Mesodermal cell (in vitro differentiated cells): ENCODE measurements at regions not wholly inside any gene's neighbourhood (a gene's known extent, or its start where the extent isn't known, plus 50 kb on each side); places are given as distances from the start of the nearest gene placed in this dataset.
"Not testable (repeated sequence)": the region's sequence is repeated elsewhere in the genome, so short reads cannot be mapped to it uniquely, and the experiment has no call there.

ENCODE experiments used
- H3K27ac ChIP-seq: 2 replicates; pipeline ENCODE4 v1.7.0; 2013; ENCODE audit warnings: mild to moderate bottlenecking, low read depth, low read length, moderate library complexity; ENCODE audit not compliant: severe bottlenecking
- H3K36me3 ChIP-seq: 2 replicates; pipeline ENCODE4 v1.7.1; 2013; ENCODE audit warnings: mild to moderate bottlenecking, low read length, moderate library complexity; ENCODE audit not compliant: control insufficient read depth, insufficient read depth
- H3K4me1 ChIP-seq: one replicate; pipeline ENCODE4 v1.7.1; 2013; ENCODE audit warnings: mild to moderate bottlenecking, low read length; ENCODE audit not compliant: insufficient read depth, control insufficient read depth, poor library complexity, severe bottlenecking
- H3K4me3 ChIP-seq: 2 replicates; pipeline ENCODE4 v1.7.0; 2013; ENCODE audit warnings: low read length, control low read depth, mild to moderate bottlenecking; ENCODE audit not compliant: insufficient read depth, poor library complexity, severe bottlenecking; ENCODE audit errors: extremely low read depth
- H3K9me3 ChIP-seq: 2 replicates; pipeline ENCODE4 v1.7.1; 2013; ENCODE audit warnings: mild to moderate bottlenecking, low read length, moderate library complexity; ENCODE audit not compliant: control insufficient read depth
- WGBS, 2 experiments: methylation state at CpG; one replicate each; pipeline ENCODE4 v1.1.5; 2013; ENCODE audit warnings: missing lambda C conversion rate in 2 of 2; ENCODE audit not compliant: insufficient coverage in 2 of 2; 5-methylcytosine and 5-hydroxymethylcytosine counted together

- WGBS, 2 experiments: 3 to 6% methylated on average over 4 to 5 of the region's 8 CpGs
- not testable (repeated sequence) for H3K36me3 ChIP-seq, H3K27ac ChIP-seq, H3K4me1 ChIP-seq, H3K9me3 ChIP-seq, H3K4me3 ChIP-seq
Measured at GRCh38 chr7:49100908-49101740, 176.8 kb downstream of the CDC14C start.

DNA sequence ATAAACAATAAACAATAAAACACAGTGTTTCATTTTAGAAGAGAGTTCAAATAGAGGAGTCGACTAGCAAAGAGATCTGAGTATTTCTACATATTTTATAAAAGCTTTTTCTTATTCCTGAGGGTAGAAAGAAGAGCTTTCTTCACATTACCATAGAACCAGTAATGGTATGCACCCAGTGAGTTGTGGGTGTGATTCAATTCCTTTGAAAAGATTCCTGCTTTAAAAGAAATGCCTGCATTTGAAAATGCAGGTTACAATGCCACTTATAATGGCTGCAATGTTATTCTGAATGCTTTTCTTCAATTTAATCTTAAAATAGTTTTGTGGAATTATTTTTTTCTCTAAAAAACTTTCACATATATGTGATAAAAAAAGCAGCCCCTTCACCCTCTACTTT is 178.1 kb downstream of the CDC14C start:
- Histone ChIP-seq H3K36me3 (no peaks in the 10 kb centered on the region), H3K27ac (no peak overlapping the region), H3K4me3 (no peak overlapping the region), H3K9me3 (no peaks in the 10 kb centered on the region), H3K4me1 (no peaks in the 10 kb centered on the region)
- no CpG with 5 or more reads among the region's 1 CpG for WGBS, 2 experiments

DNA sequence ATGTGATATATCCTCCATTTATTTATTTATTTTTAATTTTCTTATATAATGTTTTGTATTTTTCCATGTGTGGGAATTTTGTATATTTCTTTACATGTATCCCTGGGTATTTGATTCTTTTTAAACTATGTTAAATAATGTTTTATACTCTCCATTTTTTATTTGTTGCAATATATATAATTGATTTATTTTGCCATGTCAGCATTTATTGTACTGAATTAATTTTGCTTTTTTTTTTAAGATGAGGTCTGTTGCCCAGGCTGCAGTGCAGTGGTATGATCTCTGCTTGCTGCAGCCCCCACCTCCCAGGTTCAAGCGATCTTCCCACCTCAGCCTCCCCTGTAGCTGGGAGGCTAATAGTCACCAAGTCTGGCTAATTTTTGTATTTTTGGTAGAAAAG is 187.4 kb downstream of the CDC14C start:
- Histone ChIP-seq H3K9me3 (no peaks in the 10 kb centered on the region), H3K4me3 (no peak overlapping the region)
- WGBS, 2 experiments: 100% methylated on average over 1 of the region's 1 CpG; no CpG with 5 or more reads in 1 of the 2 experiments

DNA sequence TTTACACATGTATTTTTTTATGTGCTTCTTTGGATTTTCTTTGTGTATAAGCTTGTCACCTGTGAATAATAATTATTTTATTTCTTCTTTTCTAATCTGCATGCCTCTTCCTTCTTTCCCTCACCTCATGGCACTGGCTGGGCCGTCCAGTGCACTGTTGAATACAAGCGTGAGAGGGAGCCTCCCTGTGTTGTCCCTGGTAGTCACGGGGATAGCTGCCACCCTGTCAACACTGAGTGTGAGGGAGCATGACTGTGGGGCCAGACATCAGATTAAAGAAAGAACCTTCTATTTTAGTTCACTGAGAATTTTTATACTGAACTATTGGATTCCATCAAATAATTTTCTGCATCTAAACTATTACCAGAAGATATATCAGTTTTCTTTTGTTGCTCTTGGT is 187.9 kb downstream of the CDC14C start:
- WGBS, 2 experiments: 70% methylated on average over 2 of the region's 3 CpGs; no CpG with 5 or more reads in 1 of the 2 experiments
- Histone ChIP-seq H3K36me3 (no peaks in the 10 kb centered on the region), H3K9me3 (no peaks in the 10 kb centered on the region), H3K27ac (no peak overlapping the region), H3K4me3 (no peak overlapping the region), H3K4me1 (no peaks in the 10 kb centered on the region)

More for the DNA sequence above, 187.4 kb downstream of the CDC14C start:
- Histone ChIP-seq H3K36me3 (no peaks in the 10 kb centered on the region), H3K27ac (no peak overlapping the region), H3K4me1 (no peaks in the 10 kb centered on the region)

DNA sequence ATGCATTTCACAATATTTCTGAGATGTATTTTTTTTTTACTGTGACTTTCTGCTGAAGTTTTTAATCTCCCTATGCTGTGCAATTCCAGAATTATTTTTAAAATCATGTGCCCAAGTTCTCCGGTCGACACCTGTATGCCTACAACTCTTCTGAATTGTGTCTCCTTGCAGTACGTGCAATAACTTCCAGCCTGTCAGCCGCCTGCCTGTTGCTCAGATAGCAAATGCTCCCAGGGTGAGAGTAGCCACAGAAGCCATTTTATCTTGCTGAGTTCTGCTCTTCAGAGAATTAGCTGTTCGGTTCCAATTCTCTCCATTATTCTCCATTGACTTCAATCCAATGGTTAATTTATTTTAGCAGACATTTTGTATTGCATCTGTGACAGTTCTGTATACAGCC is 188.3 kb downstream of the CDC14C start:
- WGBS, 2 experiments: 84 to 96% methylated on average over 4 of the region's 5 CpGs
- no peaks in the 10 kb centered on the region for H3K36me3 ChIP-seq
- H3K4me1 ChIP-seq: no peaks in the 10 kb centered on the region
- no peak overlapping the region for H3K27ac ChIP-seq
- no peaks in the 10 kb centered on the region for H3K9me3 ChIP-seq
- no peak overlapping the region for H3K4me3 ChIP-seq

DNA sequence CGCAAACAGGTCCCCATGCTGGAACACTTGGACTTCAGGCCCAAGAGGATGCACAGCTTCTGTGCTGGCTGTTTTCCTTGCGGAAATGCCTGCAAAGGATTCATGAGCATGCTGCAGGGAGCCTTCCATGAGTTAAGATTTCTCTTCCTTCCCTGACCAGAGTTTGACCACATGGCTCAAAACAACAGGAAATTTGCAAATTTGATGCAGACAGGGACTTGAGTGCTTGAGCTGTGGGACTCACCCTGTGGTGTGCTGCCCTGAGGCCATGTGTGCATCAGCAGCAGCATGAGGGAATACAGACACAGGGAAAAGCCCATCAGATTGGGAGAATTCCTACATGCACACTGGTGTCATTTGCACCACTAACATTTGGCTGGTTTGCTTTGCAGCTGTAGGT is 195.4 kb downstream of the CDC14C start:
- Histone ChIP-seq H3K27ac (no peak overlapping the region), H3K36me3 (no peaks in the 10 kb centered on the region), H3K9me3 (no peaks in the 10 kb centered on the region), H3K4me1 (no peaks in the 10 kb centered on the region), H3K4me3 (no peak overlapping the region)
- WGBS, 2 experiments: 94 to 100% methylated on average over 1 to 2 of the region's 2 CpGs

GRCh38 chr7:49125246-49125645 is 200.9 kb downstream of the CDC14C start:
- H3K4me1 ChIP-seq: no peaks in the 10 kb centered on the region
- H3K27ac ChIP-seq: no peak overlapping the region
- no peaks in the 10 kb centered on the region for H3K36me3 ChIP-seq
- H3K9me3 ChIP-seq: no peaks in the 10 kb centered on the region
- 89% methylated on average over 2 to 3 of the region's 3 CpGs for WGBS, 2 experiments
- H3K4me3 ChIP-seq: no peak overlapping the region

DNA sequence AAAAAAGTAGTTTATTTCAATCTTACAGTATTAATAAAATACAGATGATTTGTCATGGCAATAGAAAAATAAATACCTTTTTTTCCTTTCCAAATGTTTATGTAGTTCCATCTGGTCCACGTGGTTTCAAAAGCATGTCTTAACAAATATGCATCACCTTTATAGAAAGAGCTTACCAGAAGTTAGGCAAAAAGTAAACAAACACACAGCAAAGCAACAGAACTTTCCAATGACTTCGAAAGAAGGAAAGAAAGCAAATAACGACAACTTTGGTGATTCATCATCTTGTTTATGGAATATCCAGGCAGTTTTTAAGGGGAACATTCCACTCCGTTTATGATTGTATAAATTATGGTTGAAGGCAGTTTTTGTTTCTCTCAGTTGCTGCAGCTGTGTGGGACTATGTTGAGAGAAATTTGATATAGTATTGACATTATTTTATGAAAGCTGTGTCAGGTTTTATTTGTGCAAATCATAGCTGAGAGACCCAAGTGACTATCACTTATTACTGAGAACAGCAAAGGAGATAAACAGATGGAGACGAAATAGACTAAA is 203.1 kb downstream of the CDC14C start:
- Histone ChIP-seq H3K27ac (no peak overlapping the region), H3K9me3 (no peaks in the 10 kb centered on the region), H3K4me1 (no peaks in the 10 kb centered on the region), H3K36me3 (no peaks in the 10 kb centered on the region), H3K4me3 (no peak overlapping the region)
- WGBS, 2 experiments: 85 to 86% methylated on average over 3 to 4 of the region's 5 CpGs

- H3K9me3 ChIP-seq: no peaks in the 10 kb centered on the region
- no peaks in the 10 kb centered on the region for H3K36me3 ChIP-seq
- H3K27ac ChIP-seq: no peak overlapping the region
- no peak overlapping the region for H3K4me3 ChIP-seq
- no peaks in the 10 kb centered on the region for H3K4me1 ChIP-seq
- 57 to 100% methylated on average over 1 of the region's 1 CpG for whole genome bisulfite sequencing, 2 experiments
Measured at GRCh38 chr7:49137978-49138377, 213.6 kb downstream of the CDC14C start.

DNA sequence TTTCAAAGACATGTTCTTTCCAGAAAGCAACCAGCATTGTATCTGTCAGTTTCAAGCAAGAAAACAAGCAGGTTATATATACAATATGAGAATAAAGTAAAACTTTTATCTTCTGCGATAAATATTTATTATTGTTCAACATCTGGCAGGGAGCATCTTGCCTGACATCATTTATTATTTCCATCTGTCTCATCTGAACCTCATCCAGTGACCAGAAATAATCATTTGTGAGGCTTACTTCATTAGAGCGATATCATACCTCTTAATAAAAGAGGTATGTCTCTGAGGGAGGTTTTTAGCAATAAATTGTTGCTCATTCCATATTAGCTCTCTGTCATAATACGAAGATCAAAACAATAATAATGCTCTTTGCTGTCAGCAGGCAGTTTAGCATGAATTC is 226.1 kb downstream of the CDC14C start:
- Histone ChIP-seq H3K9me3 (no peaks in the 10 kb centered on the region), H3K4me3 (no peak overlapping the region), H3K36me3 (no peaks in the 10 kb centered on the region), H3K27ac (no peak overlapping the region), H3K4me1 (no peaks in the 10 kb centered on the region)
- no CpG with 5 or more reads among the region's 3 CpGs for WGBS, 2 experiments

DNA sequence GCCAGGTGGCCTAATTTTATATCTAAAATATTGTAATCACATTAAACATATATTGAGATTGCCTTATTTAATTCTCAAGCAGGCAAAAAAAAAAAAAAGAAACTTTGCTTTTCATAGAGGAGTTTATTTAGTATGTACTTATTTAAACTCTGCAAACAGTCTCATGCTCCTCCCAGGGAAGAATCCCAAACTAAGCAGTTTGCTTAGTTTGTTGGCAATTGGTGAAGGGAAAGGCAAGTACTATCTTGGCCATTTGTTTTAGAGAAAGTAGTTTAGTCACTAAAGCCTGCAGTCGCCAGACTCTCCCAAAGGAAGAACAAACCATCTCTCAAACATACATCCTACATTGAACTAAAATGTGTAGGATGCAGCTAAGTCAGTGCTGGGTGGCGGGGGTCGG is 226.8 kb downstream of the CDC14C start:
- Histone ChIP-seq H3K4me1 (no peaks in the 10 kb centered on the region), H3K27ac (no peak overlapping the region), H3K4me3 (no peak overlapping the region), H3K36me3 (no peaks in the 10 kb centered on the region), H3K9me3 (no peaks in the 10 kb centered on the region)
- WGBS, 2 experiments: no CpG with 5 or more reads among the region's 3 CpGs
